H1 (cell line): ENCODE measurements at regions not wholly inside any gene's neighbourhood (a gene's known extent, or its start where the extent isn't known, plus 50 kb on each side); places are given as distances from the start of the nearest gene placed in this dataset.

Experiments used
- CTCF ChIA-PET: fragments of 300-600 bp; sonication (Branson Sonifier 250); formaldehyde crosslinking; loops from one replicate; lab custom pipeline; 2021; ENCODE audit not compliant: partially characterized antibody; lab: Charles Lee
- POLR2A ChIA-PET: fragments of 300-600 bp; sonication (Branson Sonifier 250); formaldehyde crosslinking; loops from one replicate; lab custom pipeline; 2021; ENCODE audit warnings: inconsistent platforms; ENCODE audit not compliant: partially characterized antibody; lab: Charles Lee
- DNase-seq, 2 experiments: peaks; one replicate each; pipeline versions ENCODE4 v3.0.0 to v3.0.0-alpha.2; 2010 to 2022; ENCODE audit warnings: low spot score in 2 of 2, low read depth in 1 of 2, mixed read lengths in 1 of 2
- FAIRE-seq: peaks from 2 replicates; lab custom pipeline; 2011; peaks lifted over from hg19 to GRCh38; lab: Jason Lieb, UNC
- H2AFZ ChIP-seq: 2 replicates; pipeline ENCODE4 v1.8.1; 2012; ENCODE audit warnings: low read length, inconsistent platforms
- H2AK5ac ChIP-seq: 2 replicates; pipeline ENCODE4 v1.6.1; 2013; ENCODE audit warnings: low read depth, low read length
- H2BK120ac ChIP-seq: replicated peaks from 2 replicates; pipeline ENCODE3; 2013; ENCODE audit warnings: low read depth, low read length, inconsistent platforms
- H2BK12ac ChIP-seq: 2 replicates; pipeline ENCODE4 v1.6.1; 2013; ENCODE audit warnings: low read depth, low read length
- H2BK15ac ChIP-seq: 2 replicates; pipeline ENCODE4 v1.6.1; 2013; ENCODE audit warnings: low read length
- H2BK20ac ChIP-seq: 2 replicates; pipeline ENCODE4 v1.6.1; 2013; ENCODE audit warnings: low read length
- H2BK5ac ChIP-seq: 2 replicates; pipeline ENCODE4 v1.6.1; 2013; ENCODE audit warnings: low read depth, low read length
- H3K14ac ChIP-seq: 2 replicates; pipeline ENCODE4 v1.6.1; 2013; ENCODE audit warnings: inconsistent platforms; ENCODE audit not compliant: insufficient read length
- H3K18ac ChIP-seq: 2 replicates; pipeline ENCODE4 v1.6.1; 2013; ENCODE audit warnings: low read length; ENCODE audit errors: extremely low read depth
- H3K23ac ChIP-seq: 2 replicates; pipeline ENCODE4 v1.6.1; 2013; ENCODE audit warnings: inconsistent platforms; ENCODE audit not compliant: insufficient read length
- H3K23me2 ChIP-seq: 2 replicates; pipeline ENCODE4 v1.6.1; 2013; ENCODE audit warnings: low read depth, low read length
- H3K27ac ChIP-seq: 2 replicates; pipeline ENCODE4 v1.6.1; 2011; ENCODE audit warnings: low read depth, low read length, inconsistent platforms
- H3K27me3 ChIP-seq, 4 experiments: replicated peaks in 1 of 4; 1 replicate in 1 of 4; 2 replicates in 3 of 4; pipeline versions ENCODE4 v1.6.1 to v1.8.1; 2011 to 2013; ENCODE audit warnings: low read length in 3 of 4, mild to moderate bottlenecking in 3 of 4, inconsistent platforms in 2 of 4, mixed read lengths in 2 of 4, moderate library complexity in 1 of 4; ENCODE audit not compliant: control insufficient read depth in 3 of 4, insufficient read depth in 3 of 4; ENCODE audit errors: extremely low read depth in 1 of 4
- H3K36me3 ChIP-seq, 4 experiments: 2 replicates each; pipeline versions ENCODE4 v1.6.1 to v1.8.1; 2011 to 2013; ENCODE audit warnings: mild to moderate bottlenecking in 4 of 4, low read length in 3 of 4, moderate library complexity in 2 of 4, control low read depth in 1 of 4, inconsistent platforms in 1 of 4; ENCODE audit not compliant: insufficient read depth in 4 of 4, control insufficient read depth in 2 of 4
- H3K4ac ChIP-seq: replicated peaks from 2 replicates; pipeline ENCODE3; 2013; ENCODE audit warnings: low read length, low read depth, mixed read lengths, inconsistent platforms; ENCODE audit not compliant: insufficient read length
- H3K4me1 ChIP-seq, 4 experiments: replicated peaks in 1 of 4; 1 replicate in 1 of 4; 2 replicates in 3 of 4; pipeline versions ENCODE4 v1.6.1 to v1.8.1; 2011 to 2013; ENCODE audit warnings: low read length in 3 of 4, inconsistent platforms in 2 of 4, mixed read lengths in 1 of 4; ENCODE audit not compliant: insufficient read depth in 4 of 4, control insufficient read depth in 3 of 4
- H3K4me2 ChIP-seq, 2 experiments: 2 replicates each; pipeline versions ENCODE4 v1.6.1 to v1.8.1; 2011 to 2013; ENCODE audit warnings: low read depth in 2 of 2, low read length in 2 of 2, control low read depth in 1 of 2, inconsistent platforms in 1 of 2, mild to moderate bottlenecking in 1 of 2; ENCODE audit not compliant: insufficient read depth in 1 of 2
- H3K4me3 ChIP-seq, 4 experiments: fragments of 200-600, 300-600 bp in 1 of 4; sonication (generic), shearing (Covaris generic), sonication (Bioruptor Twin) in 1 of 4; 2 replicates each; pipeline versions ENCODE4 v1.5.1 to v1.8.1; 2011 to 2016; ENCODE audit warnings: low read length in 4 of 4, low read depth in 3 of 4, control low read depth in 2 of 4, inconsistent platforms in 2 of 4, mild to moderate bottlenecking in 2 of 4, mixed read lengths in 1 of 4, moderate library complexity in 1 of 4; ENCODE audit not compliant: insufficient read depth in 2 of 4; ENCODE audit errors: extremely low read depth in 1 of 4
- H3K56ac ChIP-seq: replicated peaks from 2 replicates; pipeline ENCODE3; 2013; ENCODE audit warnings: low read depth, mild to moderate bottlenecking, mixed read lengths, low read length, inconsistent platforms; ENCODE audit not compliant: insufficient read length
- H3K79me1 ChIP-seq: 2 replicates; pipeline ENCODE4 v1.6.1; 2013; ENCODE audit warnings: low read depth, low read length, control low read depth
- H3K79me2 ChIP-seq, 2 experiments: 2 replicates each; pipeline versions ENCODE4 v1.6.1 to v1.8.1; 2012 to 2013; ENCODE audit warnings: low read length in 2 of 2, mild to moderate bottlenecking in 2 of 2, inconsistent platforms in 1 of 2; ENCODE audit not compliant: insufficient read depth in 2 of 2, control insufficient read depth in 1 of 2
- H3K9ac ChIP-seq, 4 experiments: replicated peaks in 1 of 4; 1 replicate in 1 of 4; 2 replicates in 3 of 4; pipeline versions ENCODE4 v1.6.1 to v1.8.1; 2011 to 2013; ENCODE audit warnings: low read depth in 3 of 4, low read length in 3 of 4, control low read depth in 2 of 4, mild to moderate bottlenecking in 2 of 4, moderate library complexity in 2 of 4, inconsistent platforms in 1 of 4; ENCODE audit errors: extremely low read depth in 1 of 4
- H3K9me3 ChIP-seq, 2 experiments: 2 replicates each; pipeline versions ENCODE4 v1.6.1 to v1.8.1; 2012 to 2013; ENCODE audit warnings: mild to moderate bottlenecking in 2 of 2, moderate library complexity in 2 of 2, control low read depth in 1 of 2, inconsistent platforms in 1 of 2, low read depth in 1 of 2, low read length in 1 of 2, mixed read lengths in 1 of 2; ENCODE audit not compliant: insufficient read depth in 2 of 2
- H4K20me1 ChIP-seq, 2 experiments: replicated peaks in 1 of 2; 2 replicates each; pipeline versions ENCODE3 to v1.8.1; 2011 to 2013; ENCODE audit warnings: inconsistent platforms in 2 of 2, low read length in 2 of 2, mild to moderate bottlenecking in 1 of 2; ENCODE audit not compliant: insufficient read depth in 2 of 2, control insufficient read depth in 1 of 2
- H4K5ac ChIP-seq: 2 replicates; pipeline ENCODE4 v1.6.1; 2013; ENCODE audit warnings: low read length, low read depth, mixed read lengths, inconsistent platforms; ENCODE audit not compliant: insufficient read length
- H4K8ac ChIP-seq: 2 replicates; pipeline ENCODE4 v1.8.0; 2013; ENCODE audit warnings: mild to moderate bottlenecking, moderate library complexity, low read length, inconsistent platforms; ENCODE audit not compliant: insufficient read depth; ENCODE audit errors: extremely low read depth
- H4K91ac ChIP-seq: replicated peaks from 2 replicates; pipeline ENCODE3; 2013; ENCODE audit warnings: low read length, mixed read lengths, inconsistent platforms; ENCODE audit not compliant: insufficient read length
- CREB1 ChIP-seq: IDR thresholded peaks from 2 replicates; pipeline ENCODE4 v1.6.1; 2012; ENCODE audit warnings: inconsistent platforms
- CTCF ChIP-seq, 3 experiments: IDR thresholded peaks; 1 replicate in 2 of 3; 2 replicates in 1 of 3; pipeline versions ENCODE4 v1.5.1 to v1.6.1; 2011; ENCODE audit warnings: low read length in 3 of 3, mild to moderate bottlenecking in 3 of 3, inconsistent platforms in 2 of 3, low read depth in 1 of 3, moderate library complexity in 1 of 3; ENCODE audit not compliant: insufficient read depth in 1 of 3; ENCODE audit errors: control extremely low read depth in 1 of 3
- GABPA ChIP-seq: IDR thresholded peaks from 2 replicates; pipeline ENCODE4 v1.6.1; 2011; ENCODE audit warnings: mild to moderate bottlenecking, low read length, moderate library complexity, borderline replicate concordance; ENCODE audit not compliant: insufficient read depth
- RFX5 ChIP-seq: IDR thresholded peaks from 2 replicates; pipeline ENCODE4 v1.6.1; 2011; ENCODE audit warnings: low read depth, low read length, improper control_type of control experiment, borderline replicate concordance
- SP4 ChIP-seq: IDR thresholded peaks from 2 replicates; pipeline ENCODE4 v1.6.1; 2012; ENCODE audit warnings: low read length, inconsistent platforms
- WGBS, 2 experiments: shearing (Covaris generic) in 1 of 2; methylation state at CpG; one replicate each; pipeline versions ENCODE4 v1.1.6 to v1.1.7; 2013 to 2015; ENCODE audit warnings: low lambda C conversion rate in 2 of 2, mixed read lengths in 2 of 2, inconsistent platforms in 1 of 2, low coverage in 1 of 2, missing lambda C conversion rate in 1 of 2; ENCODE audit not compliant: insufficient replicate concordance in 2 of 2, insufficient coverage in 1 of 2, insufficient read length in 1 of 2; ENCODE audit errors: extremely low coverage in 1 of 2, missing lambda C conversion rate in 1 of 2; 5-methylcytosine and 5-hydroxymethylcytosine counted together

GRCh38 chr13:107244241-107244640, 676.3 kb upstream of the ARGLU1 start:
- no peak overlapping the region for H3K56ac ChIP-seq
- TF ChIP-seq RFX5 (no peak), CTCF (IDR thresholded peaks at IDR 0.05; ENCODE audit: control extremely low read depth in 1 of 3, insufficient read depth in 1 of 3, low read depth in 1 of 3, low read length in 3 of 3) (no peak), GABPA (no peak), SP4 (no peak), CREB1 (no peak)
- H3K23me2 ChIP-seq, result no peaks in the 10 kb centered on the region
- H2BK12ac ChIP-seq, result no peak overlapping the region
- H3K79me2 ChIP-seq, result no peaks in the 10 kb centered on the region
- peaks cover 0 to 2% (median 1%) of the 10 kb centered on the region in 4 experiments; a peak in 1 of 7 replicates for H3K4me1 ChIP-seq
- no peak overlapping the region for H2BK5ac ChIP-seq
- H3K4me3 ChIP-seq, result no peak overlapping the region
- no peak overlapping the region for H4K5ac ChIP-seq
- POLR2A ChIA-PET, result no interaction called here
- no peak overlapping the region for H3K4me2 ChIP-seq
- WGBS, 2 experiments, result 98% methylated on average over 2 of the region's 2 CpGs; no CpG with 5 or more reads in 1 of the 2 experiments
- no peak overlapping the region for H3K14ac ChIP-seq
- no peak overlapping the region for H2BK20ac ChIP-seq
- DNase-seq (no peak), FAIRE-seq (no peak)
- no peak overlapping the region for H4K8ac ChIP-seq
- H2BK120ac ChIP-seq, result no peak overlapping the region
- H3K27me3 ChIP-seq, result no peaks in the 10 kb centered on the region
- H3K9me3 ChIP-seq, result no peaks in the 10 kb centered on the region; a peak in 1 of 4 replicates
- H2AFZ ChIP-seq, result no peak overlapping the region
- no peaks in the 10 kb centered on the region for H3K36me3 ChIP-seq
- H4K91ac ChIP-seq, result no peak overlapping the region
- no peak overlapping the region for H2AK5ac ChIP-seq
- H3K23ac ChIP-seq, result no peak overlapping the region
- no peaks in the 10 kb centered on the region for H4K20me1 ChIP-seq
- no peak overlapping the region for H3K27ac ChIP-seq
- H3K79me1 ChIP-seq, result no peaks in the 10 kb centered on the region
- H3K18ac ChIP-seq, result no peak overlapping the region
- H3K9ac ChIP-seq, result no peak overlapping the region
- no peak overlapping the region for H3K4ac ChIP-seq
- CTCF ChIA-PET, result interaction anchor here (1.1 to 1.2 kb wide), 2 partner anchors 16 to 56 kb away, joined by 3 read pairs; no protein-coding TSS in a partner anchor
- H2BK15ac ChIP-seq, result no peak overlapping the region
